ENCODE measurements at regions not wholly inside any gene's neighbourhood (a gene's known extent, or its start where the extent isn't known, plus 50 kb on each side); places are given as distances from the start of the nearest gene placed in this dataset.
"Not testable (repeated sequence)": the region's sequence is repeated elsewhere in the genome, so short reads cannot be mapped to it uniquely, and the experiment has no call there.

GRCh38 chr5:56298336-56299090 is 65.4 kb upstream of the ANKRD55 start:
- DNase-seq (ENCODE audit: low read depth in 3 of 3): no peak

- DNase-seq (ENCODE audit: low read depth in 3 of 3): no peak
Observed at GRCh38 chr5:56297851-56298250, 64.7 kb upstream of the ANKRD55 start.

GRCh38 chr5:56295311-56295710 is 62.2 kb upstream of the ANKRD55 start:
- not testable (repeated sequence) for DNase-seq (ENCODE audit: low read depth in 3 of 3)

- DNase-seq (ENCODE audit: low read depth in 3 of 3): no peak
Observed at GRCh38 chr5:56294354-56294753, 61.2 kb upstream of the ANKRD55 start.

- DNase-seq (ENCODE audit: low read depth in 3 of 3): not testable (repeated sequence)
Observed at GRCh38 chr5:56292874-56293273, 59.7 kb upstream of the ANKRD55 start.

- DNase-seq (ENCODE audit: low read depth in 3 of 3): no peak
Observed at GRCh38 chr5:56291661-56292374, 58.7 kb upstream of the ANKRD55 start.

GRCh38 chr5:56291079-56291643 is 58.0 kb upstream of the ANKRD55 start:
- DNase-seq (ENCODE audit: low read depth in 3 of 3): no peak

- DNase-seq (ENCODE audit: low read depth in 3 of 3): no peak
Observed at GRCh38 chr5:56290378-56291078, 57.4 kb upstream of the ANKRD55 start.

GRCh38 chr5:56289602-56289987 is 56.5 kb upstream of the ANKRD55 start:
- no peak for DNase-seq (ENCODE audit: low read depth in 3 of 3)

GRCh38 chr5:56288873-56289601 is 55.9 kb upstream of the ANKRD55 start:
- DNase-seq (ENCODE audit: low read depth in 3 of 3): no peak

- DNase-seq (ENCODE audit: low read depth in 3 of 3): no peak
Observed at GRCh38 chr5:56286015-56286884, 53.1 kb upstream of the ANKRD55 start.

GRCh38 chr5:56282951-56283350 is 49.8 kb upstream of the ANKRD55 start:
- no peak for DNase-seq (ENCODE audit: low read depth in 3 of 3)
